NCI-H187 treated with DMSO at 0.1 percent for 48 hours (cell line): ENCODE measurements at regions not wholly inside any gene's neighbourhood (a gene's known extent, or its start where the extent isn't known, plus 50 kb on each side); places are given as distances from the start of the nearest gene placed in this dataset.
"Not testable (repeated sequence)": the region's sequence is repeated elsewhere in the genome, so short reads cannot be mapped to it uniquely, and the experiment has no call there.

Experiments used
- DNase-seq: peaks from one replicate; lab custom pipeline; 2025; lab: John Stamatoyannopoulos, UW

DNA sequence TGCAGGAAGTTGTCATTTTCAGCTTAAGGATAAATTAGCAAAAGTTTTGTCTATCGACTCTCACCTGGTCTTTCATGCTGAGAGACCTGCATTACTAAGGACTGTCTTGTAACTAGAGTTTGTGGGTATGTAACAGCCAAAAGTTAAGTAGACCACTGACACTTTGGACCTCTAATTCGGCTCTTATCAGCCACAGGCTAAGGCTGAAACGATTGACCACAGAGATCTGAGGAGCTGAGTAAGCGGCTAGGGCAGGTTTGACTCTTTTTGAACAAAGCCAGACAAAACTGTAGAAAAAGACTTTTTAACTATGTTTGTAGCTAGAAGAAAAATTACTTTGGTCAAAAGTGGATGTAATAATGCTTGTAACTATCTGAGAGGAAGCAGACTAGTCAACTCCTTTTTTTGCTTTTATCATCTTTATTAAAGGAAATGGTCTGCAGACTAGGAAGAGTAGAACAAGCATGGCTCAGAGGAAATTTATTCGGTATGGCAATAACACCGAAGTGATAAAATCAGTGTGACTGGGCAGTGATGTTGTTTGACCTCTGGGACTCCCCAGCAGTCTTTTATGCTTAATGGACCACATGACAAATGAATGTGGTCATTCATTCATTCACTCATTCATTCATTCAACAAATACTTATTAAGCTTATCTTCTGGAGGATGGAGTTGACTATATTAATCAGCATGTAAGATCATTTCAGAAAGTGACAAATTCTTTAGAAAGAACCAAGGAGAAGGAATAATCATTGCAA lies 725.0 kb upstream of the HS3ST5 start:
- DNase-seq: no peak

DNA sequence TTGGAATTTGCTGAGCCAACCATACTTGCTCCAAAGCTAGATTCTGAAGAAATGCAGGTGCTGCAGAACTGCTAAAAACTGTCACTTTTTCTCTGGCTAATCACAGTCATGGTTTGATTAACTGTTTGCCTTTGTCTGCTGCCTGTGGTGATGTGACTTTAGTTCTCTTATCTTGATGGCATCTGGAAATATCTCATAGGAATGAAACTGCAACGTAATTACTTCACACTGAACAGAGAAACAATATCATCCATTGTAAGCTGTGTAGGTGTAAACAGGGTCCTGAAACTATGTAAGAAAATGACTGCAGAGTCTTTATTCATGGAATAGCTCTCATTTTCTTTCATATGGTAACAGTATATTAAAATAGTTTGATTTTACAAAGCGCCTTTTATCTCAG lies 721.9 kb upstream of the HS3ST5 start:
- DNase-seq: no peak

DNA sequence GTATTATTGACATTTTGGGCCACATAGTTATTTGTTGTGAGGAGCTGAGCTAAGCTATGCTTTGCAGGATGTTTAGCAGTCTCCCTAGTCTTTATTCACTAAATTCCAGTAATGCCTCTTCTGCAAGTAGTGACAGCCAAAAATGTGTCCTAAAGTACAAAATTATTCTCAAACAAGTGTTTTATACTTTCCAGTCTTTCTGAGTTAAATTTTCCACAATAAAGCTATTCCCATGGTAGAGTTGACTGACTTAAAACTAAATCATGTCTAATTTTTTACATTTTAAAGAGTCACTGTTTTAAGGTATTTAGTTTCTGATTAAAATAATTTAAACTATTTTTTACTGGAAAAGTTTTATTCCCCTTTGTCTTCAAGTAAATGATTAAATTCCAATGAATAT lies 717.8 kb upstream of the HS3ST5 start:
- no peak for DNase-seq

DNA sequence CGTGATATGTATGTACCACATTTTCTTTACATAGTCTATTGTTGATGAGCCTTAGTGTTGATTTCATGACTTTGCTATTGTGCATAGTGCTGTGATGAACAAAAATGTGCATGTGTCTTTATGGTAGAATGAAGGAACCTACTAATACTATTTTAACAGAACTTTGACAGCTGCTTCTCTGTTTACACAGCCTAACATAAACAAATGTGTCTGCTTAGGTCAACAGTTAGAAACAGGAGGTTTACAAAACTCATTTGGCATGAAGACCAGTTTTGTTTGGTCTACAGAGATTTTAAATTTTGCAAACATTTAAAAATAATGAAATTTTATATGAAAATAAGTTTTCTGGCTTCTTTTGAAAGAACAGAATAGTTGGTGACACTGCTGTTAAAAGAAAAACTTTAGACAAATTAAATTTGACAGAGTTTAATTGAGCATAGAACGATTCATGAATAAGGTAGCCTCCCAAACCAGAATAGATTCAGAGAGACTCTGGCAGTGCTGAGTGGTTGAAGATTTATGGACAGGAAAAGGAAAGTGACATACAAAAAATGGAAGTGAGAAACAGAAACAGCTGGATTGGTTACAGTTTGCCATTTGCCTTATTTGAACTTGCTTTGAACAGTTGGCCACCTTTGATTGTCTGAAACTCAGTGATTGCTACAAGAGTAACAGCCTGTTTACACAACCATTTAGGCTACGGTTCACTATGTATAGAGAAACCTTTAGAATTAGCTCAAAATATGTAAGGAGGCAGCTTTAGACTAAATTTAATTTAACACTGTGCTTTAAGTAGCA lies 715.8 kb upstream of the HS3ST5 start:
- no peak for DNase-seq

DNA sequence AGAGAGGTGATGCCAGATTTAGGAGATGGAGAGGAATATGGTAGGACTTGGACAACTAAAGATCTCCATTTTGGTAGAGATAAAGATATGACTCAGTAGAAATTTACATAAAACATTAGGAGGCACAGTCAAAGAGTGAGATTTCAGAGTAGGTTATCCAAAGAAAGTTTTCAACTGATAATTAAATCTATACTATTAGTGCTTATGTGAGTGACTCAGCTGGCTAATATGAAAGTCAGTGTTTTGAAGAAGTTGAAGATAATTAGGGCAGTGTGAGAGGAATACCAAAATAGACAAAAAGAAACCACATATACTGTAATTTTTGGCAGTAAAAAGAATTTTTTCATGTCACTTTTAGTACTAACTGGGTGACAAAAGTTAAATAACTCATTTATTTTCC lies 712.8 kb upstream of the HS3ST5 start:
- no peak for DNase-seq

DNA sequence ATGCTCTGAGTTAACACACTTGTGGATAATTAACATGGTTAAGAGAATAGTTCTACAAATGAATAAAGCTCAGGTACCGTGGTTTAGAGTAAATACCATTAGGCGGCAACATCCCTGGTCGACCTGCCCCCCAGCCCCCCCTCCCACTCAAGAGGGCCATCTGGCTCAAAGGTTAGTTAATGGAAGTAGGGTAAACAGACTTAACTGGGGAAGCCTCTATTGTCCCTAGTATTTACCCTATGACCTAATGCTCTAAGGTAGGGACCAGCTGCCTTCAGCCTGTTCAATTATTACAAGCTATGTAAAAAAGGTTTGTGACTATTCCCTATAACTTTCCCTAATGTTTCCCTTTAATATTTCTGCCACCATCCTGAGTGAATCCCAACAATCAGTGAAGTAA lies 711.4 kb upstream of the HS3ST5 start:
- DNase-seq: not testable (repeated sequence)

DNA sequence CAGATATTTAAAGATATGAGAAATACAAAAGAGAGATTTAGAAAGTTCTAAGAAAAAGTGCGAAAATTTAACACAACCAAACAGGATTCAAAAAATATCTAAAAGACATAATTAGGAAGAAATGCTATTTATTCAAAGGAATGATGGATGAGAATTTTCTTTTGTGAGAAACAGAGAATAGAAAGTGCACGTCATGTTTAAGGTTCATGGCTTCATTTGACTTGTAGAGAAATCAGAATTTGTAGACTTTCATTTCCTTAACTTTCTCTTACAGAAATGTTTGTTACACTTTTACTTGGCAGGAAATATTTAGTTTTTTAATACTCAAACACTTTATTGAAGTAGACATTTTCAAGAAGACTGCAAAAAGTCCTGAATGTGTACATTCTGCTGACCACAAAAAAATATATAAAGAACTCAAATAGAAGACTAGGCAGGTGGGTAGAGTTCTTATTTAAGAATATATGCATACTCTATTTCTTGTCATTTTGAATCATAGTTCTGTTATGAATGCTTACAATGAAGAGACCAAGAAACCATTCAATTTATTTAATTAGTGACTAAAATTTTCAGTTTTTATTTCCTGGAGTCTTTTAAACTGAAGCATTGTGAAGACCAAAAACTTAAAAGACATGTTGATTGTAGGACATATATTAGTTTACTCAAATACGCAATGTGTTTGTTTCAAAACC lies 710.5 kb upstream of the HS3ST5 start:
- DNase-seq: no peak

DNA sequence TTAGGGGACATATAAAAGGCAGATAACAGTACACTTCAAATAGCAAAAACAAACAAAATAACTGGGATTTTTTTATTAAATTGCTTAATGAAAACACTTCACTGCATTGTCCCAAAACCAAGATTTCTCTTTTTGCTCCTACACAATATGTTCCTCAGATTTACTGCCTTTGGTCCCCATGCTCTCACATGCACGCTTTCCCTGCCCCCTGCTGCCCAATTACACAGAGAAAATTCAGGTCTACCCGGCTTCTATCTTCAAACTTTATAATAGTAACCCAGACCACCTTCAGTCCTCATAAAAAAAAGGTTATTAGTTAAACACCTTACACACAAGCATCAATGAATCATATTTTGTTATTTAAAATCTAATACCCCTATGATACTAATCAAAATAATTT lies 673.8 kb upstream of the HS3ST5 start:
- DNase-seq: no peak

DNA sequence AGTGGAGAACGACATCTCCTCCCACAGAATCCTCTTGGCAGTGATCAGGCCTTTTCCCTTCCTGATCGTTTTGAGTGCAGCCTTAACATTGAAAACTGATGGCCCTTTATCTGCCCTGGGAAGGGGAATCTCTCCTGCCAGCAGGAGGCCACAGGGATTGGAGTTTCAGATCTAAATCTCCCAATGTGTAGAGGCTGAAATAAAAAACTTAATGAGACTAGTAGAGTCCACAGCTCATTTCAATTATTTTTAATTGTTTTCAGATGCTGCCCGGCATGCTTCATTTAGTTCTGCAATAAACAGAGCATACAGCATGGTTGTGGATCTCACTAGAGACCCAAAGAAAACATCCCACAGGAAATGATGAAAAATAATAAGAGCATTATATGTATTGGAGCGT lies 662.2 kb upstream of the HS3ST5 start:
- DNase-seq: no peak

DNA sequence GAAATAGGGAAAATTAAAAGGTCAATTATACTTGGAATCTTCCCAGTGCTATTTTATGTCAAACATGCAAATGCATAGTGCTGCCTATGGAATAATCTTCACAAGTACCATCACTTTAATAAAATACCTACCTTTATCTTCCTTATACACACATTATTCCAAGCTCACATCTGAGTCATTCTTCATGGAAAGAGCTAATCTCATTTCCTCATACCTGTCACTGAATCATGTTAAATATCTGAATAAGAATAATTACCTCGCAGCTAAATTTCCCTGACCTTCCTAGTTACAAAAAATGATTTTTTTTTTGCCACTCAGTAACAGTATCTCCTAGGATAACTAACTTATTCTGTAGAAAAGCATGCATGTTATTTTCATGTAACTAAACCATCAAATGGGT lies 661.4 kb upstream of the HS3ST5 start:
- DNase-seq: no peak

DNA sequence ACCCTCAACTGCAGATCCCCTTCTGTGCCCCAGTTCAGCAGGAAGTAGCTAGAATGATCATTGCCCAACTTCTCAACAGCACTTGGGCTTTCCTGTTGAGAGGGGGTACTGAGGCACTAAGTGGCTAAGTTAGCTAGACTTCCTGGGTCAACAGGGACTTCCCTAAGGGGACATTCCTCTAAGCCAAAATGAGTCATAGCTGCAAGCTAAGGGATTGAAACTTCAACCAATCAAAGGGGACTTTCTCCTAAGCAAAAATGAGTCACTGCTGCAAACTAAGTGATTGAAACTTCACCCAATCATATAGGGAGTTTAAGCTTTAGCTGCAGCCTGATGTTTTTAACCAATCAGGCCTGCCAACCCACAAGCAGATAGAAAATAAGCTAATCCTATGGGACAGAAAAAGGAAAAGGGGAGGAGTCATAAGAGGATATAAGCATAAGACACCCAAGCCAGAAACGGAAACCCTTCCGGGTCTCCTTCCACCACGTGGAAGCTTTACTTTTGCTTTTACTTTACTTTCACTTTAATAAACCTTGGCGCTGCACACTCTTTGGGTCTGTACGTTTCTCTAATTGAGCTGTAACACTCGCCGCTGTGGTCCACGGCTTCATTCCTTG lies 659.0 kb upstream of the HS3ST5 start:
- DNase-seq: no peak

DNA sequence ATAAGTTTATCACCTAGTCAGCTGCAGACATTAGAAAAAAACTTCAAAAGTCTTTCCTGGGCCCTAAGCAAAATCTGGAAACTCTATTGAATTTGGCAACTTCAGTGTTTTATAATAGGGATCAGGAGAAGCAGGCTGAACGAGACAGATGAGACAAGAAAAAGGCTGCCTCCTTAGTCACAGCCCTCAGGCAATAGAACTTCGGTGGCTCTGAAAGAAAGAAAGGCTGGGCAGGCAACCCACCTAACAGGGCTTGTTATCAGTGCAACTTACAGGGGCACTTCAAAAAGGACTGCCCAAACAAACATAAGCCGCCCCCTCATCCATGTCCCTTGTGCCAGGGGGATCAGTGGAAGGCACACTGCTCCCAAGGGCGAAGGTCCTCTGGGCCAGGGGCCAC lies 657.9 kb upstream of the HS3ST5 start:
- no peak for DNase-seq

DNA sequence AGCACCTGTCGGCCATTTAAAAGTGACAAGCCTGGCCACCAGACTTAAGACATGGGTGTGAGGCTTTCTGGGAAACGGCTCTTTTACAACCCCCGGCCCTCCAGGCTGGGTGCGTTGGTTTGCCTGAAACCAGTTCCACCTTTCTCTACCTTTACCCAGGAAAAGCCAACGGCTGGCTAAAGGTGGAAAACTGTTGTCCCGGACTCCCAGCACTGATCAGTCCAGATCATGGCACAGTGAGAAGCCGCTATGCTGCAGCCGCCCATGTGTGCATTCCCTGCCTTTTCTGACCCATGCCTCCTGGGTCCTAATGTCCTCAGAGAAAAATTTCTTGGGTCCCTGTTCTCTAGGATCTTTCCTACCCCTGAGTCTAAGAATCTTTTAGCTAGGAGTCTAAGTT lies 655.7 kb upstream of the HS3ST5 start:
- DNase-seq: no peak

DNA sequence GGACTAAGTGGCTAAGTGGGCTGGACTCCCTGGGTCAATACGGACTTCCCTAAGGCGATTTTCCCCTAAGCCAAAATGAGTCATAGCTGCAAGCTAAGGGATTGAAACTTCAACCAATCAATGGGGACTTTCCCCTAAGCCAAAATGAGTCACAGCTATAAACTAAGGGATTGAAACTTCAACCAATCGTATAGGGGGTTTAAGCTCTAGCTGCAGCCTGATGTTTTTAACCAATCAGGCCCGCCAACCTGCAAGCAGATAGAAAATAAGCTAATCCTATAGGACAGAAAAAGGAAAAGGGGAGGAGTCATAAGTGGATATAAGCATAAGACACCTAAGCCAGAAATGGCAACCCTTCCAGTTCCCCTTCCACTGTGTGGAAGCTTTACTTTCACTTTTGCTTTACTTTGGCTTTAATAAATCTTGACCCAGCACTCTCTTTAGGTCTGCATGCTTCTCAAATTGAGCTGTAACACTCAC lies 655.0 kb upstream of the HS3ST5 start:
- no peak for DNase-seq

DNA sequence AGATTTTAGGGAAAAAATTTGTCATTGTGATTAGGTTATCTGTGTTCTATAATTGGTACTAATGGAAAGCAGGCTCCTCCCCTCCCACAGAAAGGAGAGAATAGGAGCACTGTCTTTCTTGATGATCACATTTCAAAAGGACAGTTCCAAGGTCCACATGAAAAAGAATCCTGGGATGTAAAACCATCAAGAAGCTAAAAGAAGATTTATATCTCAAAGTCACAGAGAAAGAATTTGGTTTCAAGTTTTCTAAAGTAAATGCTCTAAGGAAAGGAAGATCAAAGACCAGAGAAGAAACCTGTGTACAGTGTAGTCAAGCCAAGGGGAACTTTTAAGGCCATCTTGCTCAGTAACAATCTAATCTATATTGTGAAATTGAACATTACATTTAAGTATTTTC lies 652.7 kb upstream of the HS3ST5 start:
- DNase-seq: no peak

DNA sequence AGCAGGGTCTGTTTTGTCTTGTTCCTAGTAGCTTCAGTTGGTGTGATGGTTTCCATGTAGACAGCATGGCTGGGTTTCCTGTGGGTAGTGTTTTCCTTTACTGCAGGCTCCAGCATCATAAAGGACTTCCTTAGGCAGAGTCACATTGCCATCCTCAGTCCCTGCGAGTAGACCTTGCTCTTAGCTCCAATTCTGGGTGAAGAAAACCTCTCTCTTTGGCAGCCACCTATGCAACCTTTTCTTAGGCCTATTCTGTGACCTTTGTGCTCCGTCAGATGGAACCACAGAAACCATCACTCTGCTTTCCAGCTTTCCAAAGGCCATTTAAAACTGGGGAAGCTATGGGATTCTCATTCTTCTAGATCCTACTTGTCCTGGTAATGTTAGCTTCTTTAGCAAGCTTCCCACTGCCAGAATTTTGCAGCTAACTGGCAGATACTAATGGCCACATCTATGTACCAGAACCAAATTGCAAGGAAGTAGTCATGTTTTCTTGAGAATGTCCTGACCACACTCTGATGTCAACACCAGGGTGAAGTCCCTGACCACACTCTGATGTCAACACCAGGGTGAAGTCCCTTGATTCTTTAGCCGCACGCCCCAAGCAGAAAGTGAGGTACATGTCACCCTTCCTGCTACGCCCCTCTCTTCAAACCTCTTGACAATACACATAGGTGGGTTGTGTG lies 646.6 kb upstream of the HS3ST5 start:
- no peak for DNase-seq

DNA sequence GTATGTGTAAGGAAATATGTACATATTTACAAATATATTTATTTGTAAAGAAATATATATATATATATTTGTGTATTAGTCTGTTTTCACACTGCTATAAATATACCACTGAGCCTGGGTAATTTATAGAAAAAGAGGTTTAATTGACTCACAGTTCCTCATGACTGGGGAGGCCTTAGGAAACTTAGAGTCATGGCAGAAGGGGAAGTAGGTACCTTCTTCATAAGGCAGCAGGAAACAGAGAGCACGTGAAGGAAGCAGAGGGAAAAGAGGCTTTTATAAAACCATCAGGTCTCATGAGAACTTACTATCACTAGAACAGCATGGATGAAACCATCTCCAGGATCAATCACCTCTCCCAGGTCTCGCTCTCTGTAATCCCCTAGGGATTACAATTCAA lies 644.5 kb upstream of the HS3ST5 start:
- no peak for DNase-seq

DNA sequence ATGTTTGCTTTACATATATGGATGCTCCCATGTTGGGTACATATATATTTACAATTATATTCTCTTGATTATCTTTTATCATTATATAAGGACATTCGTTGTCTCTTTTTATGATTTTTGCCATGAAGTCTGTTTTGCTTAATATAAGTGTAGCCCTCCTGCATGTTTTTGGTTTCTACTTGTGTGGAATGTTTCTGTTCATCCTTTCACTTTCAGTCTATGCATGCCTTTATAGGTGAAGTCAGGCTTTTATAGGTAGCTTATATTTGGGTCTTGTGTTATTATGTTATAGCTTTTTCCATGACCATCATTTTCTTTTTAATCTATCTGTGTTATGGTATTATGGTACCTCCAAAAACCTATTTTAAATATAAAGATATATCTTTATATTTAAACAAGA lies 612.5 kb upstream of the HS3ST5 start:
- DNase-seq: no peak

DNA sequence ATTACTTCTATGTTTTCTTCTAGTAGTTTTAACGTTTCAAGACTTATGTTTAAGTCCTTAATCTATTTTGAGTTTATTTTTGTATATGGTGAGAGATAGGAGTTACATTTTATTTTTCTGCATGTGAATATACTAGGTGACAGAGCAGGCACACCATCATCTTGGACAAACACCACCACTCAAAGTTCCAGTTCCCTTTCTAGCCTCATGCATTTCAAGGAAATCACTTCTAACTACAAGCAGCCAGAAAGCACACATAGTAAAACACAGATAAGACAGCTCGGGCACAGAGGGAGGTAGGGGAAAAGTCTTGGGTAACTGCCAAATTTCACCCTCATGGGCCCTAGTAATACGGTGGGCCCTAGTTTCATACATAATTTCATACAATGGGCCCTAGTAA lies 609.4 kb upstream of the HS3ST5 start:
- DNase-seq: no peak

DNA sequence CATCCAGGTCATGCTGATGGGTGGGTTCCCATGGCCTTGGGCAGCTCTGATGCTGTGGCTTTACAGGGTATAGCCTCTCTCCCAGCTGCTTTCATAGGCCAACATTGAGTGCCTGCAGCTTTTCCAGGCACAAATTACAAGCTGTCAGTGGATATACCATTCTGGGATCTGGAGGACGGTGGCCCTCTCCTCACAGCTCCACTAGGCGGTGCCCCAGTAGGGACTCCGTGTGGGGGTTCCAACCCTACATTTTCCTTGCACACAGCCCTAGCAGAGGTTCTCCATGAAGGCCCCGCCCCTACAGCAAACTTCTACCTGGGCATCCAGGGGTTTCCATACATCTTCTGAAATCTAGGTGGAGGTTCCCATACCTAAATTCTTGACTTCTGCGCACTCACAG lies 602.6 kb upstream of the HS3ST5 start:
- no peak for DNase-seq

DNA sequence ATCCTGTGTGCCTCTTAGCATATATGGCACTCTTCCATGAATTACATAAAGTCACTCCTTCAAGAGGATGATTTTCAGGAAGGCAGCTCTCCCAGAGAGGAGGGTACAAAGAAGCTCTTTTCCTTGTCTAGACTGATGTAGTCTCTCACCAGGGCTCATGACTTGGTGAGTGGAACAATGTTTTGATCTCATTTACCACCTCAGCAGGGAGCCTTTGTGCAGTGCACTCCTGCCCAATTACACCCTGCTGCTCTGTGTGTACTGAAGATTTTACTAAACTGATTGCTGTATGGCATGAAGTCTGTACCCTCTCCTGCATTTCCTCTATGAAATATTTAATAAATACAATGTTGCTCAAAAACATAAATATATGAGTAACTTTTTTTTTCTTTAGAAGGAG lies 598.3 kb upstream of the HS3ST5 start:
- DNase-seq: peak; percentile 56

DNA sequence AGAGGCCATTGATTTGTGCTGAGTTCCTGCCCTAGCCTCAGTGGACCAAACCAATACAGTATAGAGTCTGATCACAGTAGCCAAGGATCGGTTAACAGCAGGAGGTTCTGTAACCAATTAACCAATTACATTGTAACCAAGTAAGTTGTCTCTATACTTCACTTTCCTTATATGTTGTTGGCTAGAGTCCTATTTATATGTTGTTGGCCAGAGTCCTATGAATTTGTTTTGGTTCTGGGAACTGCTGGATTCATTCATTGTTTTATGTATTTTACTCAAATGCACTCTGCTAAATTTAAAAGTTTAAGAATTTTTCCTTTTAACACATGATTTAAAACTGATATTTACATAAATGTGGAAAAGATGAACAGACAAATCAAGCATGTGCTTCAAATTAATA lies 597.4 kb upstream of the HS3ST5 start:
- no peak for DNase-seq
